A172 (cell line): ENCODE measurements at regions not wholly inside any gene's neighbourhood (a gene's known extent, or its start where the extent isn't known, plus 50 kb on each side); places are given as distances from the start of the nearest gene placed in this dataset.
A peak's percentile ranks its signal among the peaks of the same experiment; 100 is the strongest.
"Not testable (repeated sequence)": the region's sequence is repeated elsewhere in the genome, so short reads cannot be mapped to it uniquely, and the experiment has no call there.

Experiments
- DNase-seq: peaks from one replicate; pipeline ENCODE4 v3.0.0-alpha.2; 2015; ENCODE audit warnings: low spot score

DNA sequence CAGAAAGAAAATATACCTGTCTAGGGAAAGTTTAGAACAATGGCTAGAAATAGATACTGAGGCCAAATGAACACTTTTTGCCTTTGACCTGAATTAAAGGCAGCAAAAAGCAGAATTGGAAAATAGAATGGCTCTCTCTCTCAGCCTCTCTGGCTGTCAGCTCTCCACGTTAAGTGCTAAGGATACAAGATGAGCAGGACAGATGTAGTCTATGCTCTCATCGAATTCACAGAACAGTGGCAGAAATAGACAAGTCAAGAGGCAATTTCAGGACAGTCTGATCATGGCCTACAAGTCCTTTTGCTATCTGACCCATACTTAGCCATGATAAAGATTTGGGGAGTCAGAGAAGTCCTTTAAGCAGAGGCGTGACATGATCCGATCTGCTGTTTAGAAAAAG is 120.2 kb upstream of the CREB1 start:
- DNase-seq: no peak

DNA sequence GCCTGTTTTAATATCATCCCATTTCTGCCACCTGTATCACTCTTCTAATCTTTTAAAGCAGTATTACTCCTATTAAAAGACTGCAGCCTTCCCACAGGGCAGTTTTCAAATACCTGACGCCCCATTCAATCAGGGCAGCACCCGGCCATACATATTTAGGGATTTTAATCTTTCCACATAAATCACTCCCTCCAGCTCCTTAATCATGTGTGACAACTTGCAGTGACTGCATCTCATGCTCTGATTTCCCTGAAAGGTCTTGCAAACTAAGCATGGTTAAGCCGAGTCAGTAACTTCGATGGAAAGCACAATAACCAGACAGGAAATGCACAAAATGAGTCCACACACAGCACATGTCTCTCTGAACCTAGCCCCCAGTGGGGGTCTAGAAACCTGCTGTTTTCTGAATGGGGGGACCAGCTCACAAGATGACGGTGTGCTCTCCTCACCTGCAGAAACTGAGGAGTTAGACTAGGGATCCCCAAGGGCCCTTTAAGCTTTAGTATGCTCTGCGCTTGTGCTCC is 116.9 kb upstream of the CREB1 start:
- DNase-seq: no peak

- no peak for DNase-seq
These were observed 116.3 kb upstream of the CREB1 start for GRCh38 chr2:207413376-207413907.

GRCh38 chr2:207416111-207416510 is 113.7 kb upstream of the CREB1 start:
- no peak for DNase-seq

GRCh38 chr2:207416900-207417299 is 112.9 kb upstream of the CREB1 start:
- DNase-seq: no peak

DNA sequence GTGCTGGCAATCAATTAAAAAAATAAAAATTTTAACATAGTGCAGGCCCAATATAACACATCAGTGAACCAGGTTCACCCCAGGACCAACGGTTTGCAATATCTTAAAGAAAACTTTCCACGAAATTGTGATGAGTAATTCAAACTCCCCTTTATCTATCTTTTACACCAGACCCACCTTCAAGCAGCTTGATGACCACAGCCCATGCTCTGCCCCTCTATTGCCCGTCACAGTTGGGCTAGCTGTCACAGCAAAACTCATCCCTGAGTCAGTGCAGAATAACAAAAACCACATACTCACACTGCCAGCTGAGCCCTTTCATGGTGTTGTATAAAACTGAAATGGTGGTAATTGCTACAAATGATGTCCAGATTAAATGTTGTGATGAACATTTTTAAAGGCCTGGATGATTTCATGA is 112.5 kb upstream of the CREB1 start:
- no peak for DNase-seq

GRCh38 chr2:207418419-207418818 is 111.3 kb upstream of the CREB1 start:
- no peak for DNase-seq

GRCh38 chr2:207419331-207419730 is 110.4 kb upstream of the CREB1 start:
- no peak for DNase-seq

DNA sequence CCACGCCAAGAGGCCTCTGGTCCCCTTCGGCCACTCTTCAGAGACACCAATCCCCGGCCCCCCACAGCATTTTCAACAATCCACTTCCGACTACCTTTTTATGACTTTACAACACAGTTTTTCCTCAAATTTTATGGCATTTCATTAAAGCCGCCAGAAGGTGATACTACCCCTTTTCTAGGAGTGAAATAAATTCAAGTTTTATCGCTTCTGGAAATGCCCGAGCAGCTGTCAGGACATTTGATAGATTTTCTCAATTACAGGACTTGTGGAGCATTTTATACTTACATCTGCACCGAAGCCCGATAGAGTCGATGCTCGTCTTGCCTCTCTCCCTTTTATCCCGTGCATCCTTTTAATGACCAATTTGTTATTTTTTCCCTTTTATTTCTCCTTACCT is 108.1 kb upstream of the CREB1 start:
- DNase-seq: no peak

GRCh38 chr2:207422380-207422779 is 107.4 kb upstream of the CREB1 start:
- DNase-seq: no peak

DNA sequence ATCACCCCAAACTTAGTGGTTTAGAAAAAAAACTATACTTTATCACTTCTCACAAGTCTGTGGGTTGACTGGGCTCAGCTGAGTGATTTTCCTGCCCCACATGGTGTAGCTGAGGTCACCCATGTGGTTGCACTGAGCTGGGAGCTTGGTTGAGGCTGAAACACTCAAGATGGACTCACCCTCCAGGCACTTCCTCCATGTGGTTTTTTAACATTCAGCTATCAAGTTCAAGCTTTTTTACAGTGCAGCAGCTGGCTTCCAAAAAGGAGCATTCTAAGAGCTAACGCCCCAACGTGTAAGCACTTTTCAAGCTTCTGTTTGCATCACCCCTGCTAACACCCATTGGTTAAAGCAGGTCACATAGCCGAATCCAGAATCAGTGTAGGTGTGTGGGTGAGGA is 105.9 kb upstream of the CREB1 start:
- peak; percentile 87 for DNase-seq

DNA sequence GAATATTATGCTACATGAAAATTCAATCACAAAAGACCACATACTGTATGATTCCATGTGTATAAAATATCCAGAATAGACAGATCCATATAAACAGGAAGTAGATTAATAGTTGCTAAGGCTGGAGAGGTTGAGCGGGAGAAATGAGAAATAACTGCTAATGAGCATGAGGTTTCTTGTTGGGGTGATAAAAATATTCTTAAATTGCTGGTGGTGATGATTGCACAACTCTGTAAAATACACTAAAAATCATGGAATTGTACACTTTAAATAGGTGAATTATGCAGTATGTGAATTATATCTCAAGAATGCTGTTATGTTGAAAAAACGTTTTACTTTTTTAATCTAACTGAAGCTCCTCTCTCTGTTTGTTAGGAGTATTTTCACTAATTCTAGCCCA is 101.8 kb upstream of the CREB1 start:
- no peak for DNase-seq

- no peak for DNase-seq
These were observed 101.2 kb upstream of the CREB1 start for GRCh38 chr2:207428573-207428972.

GRCh38 chr2:207432453-207432852 is 97.3 kb upstream of the CREB1 start:
- DNase-seq: no peak

DNA sequence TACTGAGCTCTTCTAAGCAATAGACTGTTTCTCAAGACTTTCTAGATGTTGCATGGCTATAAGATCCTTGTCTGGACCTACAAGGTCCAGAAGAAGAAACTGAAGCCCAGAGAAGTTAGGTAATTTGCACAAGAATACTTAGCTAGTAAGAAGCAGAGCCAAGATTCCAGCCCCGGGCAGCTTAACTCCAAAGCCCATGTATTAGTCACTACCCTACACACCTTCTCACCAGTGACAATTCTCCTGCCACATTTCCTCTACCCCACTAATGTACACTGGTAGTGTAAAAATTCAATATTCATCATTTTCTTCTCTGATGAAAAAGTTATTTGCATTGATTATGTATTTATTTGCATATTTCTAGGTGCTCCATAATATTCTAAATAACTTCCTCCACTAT is 95.5 kb upstream of the CREB1 start:
- DNase-seq: no peak

DNA sequence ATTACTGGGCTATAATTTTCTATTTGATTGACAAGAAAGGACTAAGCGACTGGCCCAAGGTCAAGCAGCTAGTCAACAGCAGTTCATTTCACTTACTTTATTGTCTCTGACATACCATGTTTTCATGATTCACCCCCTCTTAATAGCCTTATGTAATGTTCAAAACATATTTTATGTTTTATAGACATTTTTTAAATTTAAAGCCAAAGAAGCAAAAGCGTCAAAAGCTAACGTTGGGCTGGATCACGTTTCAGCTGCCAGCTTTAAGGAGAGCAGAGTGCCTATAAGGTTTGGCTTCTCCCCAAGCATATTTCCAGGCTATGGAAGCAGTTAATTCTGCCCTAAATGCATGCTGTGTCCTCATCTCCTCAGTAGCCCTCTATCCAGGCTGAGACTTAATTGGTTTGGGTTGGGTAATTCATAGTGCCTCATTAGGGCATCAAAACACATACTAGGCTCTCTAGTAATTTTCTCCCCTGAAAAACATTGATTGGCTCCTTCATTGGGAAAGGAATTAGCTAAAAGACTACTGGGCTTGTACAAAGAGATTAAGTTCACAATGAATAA is 94.8 kb upstream of the CREB1 start:
- no peak for DNase-seq

DNA sequence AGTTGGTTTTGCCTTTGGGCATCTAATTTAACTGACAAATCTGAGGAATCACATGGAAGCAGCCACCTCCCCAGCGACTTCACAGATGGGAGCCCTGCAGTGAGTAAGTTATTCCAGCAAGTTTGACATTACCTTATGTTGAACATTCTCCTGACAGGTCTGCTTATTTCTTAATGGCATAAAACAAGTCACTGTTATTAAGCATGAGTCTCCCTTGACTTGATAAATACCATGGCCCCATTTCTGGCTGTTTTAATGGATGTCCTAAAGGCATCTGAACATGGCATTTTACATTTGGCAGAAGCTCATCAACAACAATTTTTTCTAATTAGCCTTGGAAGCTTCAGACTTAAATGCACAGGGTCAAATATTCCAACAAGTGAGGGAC is 92.6 kb upstream of the CREB1 start:
- no peak for DNase-seq

DNA sequence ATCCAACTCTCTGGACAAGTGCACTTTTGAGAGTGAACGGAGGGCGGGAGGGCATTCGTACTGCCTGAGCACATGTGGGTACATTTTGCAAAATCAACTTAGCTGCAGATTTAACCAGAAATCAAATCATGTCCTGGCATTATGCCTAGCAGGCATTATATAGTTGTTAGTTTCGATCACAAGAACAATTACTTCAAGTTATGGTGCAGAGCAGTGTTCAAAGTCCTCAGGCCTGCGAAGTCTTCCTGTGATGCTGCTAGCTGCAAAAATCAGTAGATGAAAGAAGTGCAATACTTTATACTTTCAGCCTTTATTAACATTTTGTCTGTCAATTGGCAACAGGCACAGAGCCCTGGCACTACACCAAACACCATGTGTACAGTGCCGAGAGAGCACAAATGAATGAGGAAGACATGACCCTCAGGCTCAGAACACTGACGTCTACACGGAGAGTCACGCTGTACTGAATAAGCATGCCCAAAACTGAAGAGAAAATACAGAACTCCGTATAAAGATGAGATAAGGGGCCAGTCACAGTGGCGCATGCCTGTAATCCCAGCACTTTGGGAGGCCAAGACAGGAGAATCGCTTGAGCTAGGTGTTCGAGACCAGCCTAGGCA is 92.1 kb upstream of the CREB1 start:
- no peak for DNase-seq

DNA sequence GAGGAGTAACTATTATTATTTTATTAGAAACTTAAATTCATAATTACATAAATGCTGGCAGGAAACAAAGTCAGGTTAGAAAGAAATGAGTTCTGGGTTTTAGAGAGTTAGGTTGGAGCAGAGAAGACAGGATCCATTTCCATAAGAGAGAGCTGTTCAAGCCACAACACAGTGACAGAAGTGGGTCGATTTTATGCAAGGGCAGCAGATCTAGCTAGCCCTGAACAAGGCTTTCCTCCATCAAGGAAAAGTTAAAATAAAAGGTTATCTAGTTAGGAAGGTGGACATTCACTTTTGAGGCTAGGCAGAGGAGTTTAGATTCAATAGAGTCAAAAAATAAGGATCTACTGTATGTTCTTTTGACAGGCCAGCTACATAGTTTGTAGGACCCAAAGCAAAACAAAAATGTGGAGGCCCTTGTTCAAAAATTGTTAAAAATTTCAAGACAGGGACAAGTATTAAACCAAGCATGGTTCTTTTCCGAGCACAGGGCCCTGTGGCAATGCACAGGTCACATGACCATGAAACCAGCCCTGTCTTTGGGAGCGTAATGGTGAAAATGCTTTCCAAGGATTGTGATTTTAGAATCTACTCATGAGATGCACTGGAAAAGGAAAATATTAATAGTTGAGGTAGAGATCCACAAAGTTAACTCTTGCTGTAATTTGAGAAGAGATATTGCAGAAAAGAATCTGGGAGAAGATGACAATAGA is 91.2 kb upstream of the CREB1 start:
- DNase-seq: no peak

DNA sequence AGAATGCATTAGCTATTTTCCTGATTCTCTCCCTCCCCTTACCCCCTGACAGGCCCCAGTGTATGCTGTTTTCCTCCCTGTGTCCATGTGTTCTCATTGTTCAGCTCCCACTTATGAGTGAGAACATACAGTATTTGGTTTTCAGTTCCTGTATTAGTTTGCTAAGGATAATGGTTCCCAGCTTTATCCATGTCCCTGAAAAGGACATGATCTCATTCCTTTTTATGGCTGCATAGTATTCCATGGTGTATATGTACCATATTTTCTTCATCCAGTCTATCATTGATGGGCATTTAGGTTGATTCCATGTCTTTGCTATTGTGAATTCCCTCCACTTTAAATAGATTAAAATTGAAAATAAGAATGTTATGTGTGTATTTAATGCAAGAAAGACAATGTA is 89.9 kb upstream of the CREB1 start:
- not testable (repeated sequence) for DNase-seq

- DNase-seq: no peak
These were observed 85.0 kb upstream of the CREB1 start for GRCh38 chr2:207444756-207445155.

DNA sequence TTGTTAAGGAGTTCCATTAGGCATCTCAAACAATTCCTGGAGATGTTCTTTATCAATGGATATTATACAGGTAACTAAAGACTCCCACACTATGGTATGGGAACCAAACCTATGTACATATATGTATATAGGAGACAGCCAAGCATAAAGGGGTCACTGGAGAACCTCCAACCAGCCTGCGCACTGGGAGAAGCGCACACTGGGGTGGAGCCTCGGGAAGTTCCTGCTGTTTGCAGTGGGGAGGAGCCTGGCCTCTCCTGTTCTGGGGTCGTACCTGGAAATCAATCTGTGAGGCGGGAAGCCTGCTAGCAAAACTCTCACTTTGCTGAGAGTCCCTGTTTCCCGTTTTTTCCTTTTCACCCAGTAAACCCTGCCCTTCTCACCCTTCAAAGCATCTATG is 83.1 kb upstream of the CREB1 start:
- DNase-seq: no peak

DNA sequence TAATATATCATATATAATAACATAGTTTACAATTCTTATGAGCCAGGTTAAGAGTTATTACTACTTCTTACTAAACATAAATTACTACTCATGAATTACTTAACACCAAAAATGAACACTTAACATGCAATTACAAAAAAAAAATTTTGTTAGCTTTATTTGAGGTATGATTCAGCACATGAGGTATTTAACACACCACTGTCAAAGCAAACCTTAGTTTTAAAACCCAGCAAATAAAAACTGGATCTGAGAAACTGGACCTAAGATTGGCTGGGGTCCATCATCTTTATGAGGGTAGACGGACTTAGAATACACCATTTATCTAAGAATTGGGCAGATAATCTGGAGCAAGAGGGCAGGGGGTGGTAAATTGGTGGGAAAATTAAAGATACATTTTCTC is 81.8 kb upstream of the CREB1 start:
- DNase-seq: no peak
